ENCODE measurements at regions not wholly inside any gene's neighbourhood (a gene's known extent, or its start where the extent isn't known, plus 50 kb on each side); places are given as distances from the start of the nearest gene placed in this dataset.

DNA sequence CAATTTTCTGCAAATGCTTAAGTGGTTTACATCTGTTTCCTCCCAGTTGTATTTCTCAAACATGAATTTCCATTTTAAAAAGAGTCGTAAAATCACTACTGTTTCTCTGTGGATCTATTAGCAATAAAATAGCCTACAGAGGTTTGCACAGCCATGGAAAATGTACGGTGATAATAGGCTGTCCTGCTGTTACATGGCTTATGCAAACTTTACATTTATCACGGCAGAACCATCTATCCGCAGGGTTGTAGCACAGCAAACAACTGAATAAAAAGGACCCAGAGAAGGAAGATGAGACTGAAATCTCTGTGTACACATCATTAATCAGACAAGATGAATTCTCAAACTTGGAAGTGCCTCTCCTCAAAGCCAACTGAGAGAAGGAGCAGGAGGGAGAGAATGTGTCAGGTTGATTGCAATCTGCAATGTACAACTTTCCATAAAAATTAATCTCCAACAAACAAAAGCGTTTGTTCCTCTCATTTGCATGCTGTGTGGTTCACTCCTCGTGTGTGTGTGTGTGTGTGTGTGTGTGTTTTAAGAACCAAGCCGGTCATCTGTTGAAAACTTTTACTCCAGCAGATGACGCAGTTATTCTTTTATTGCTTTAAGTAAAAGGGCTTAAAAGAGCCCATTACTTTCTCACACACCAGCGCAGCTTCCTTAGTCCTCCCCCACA lies 279.3 kb downstream of the SKAP2 start:
- H3K4me3 ChIP-seq (ENCODE audit: low read length) = no peak overlapping the region
- DNase-seq (ENCODE audit: low read depth, low spot score) = no peak

DNA sequence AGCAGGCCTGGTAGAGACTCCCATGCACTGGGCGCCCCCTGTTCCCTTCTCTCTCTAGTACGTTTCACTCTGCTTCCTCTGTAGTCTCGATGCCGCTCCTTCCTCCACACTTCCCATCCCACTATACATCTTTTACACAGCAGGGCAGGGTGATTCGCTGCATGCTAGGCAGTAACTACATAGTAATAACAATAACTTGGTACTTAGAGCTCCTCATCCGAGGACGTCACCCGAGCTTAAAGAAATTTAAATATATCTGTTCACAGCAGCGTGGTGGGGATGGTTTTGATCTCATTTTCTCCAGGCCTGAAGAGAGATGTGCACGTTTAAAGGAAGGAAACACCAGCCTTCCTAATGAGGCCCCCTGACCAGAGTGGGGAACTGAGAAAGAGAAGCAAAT lies 276.9 kb downstream of the SKAP2 start:
- H3K4me3 ChIP-seq (ENCODE audit: low read length) = no peak overlapping the region
- no peak for DNase-seq (ENCODE audit: low read depth, low spot score)

DNA sequence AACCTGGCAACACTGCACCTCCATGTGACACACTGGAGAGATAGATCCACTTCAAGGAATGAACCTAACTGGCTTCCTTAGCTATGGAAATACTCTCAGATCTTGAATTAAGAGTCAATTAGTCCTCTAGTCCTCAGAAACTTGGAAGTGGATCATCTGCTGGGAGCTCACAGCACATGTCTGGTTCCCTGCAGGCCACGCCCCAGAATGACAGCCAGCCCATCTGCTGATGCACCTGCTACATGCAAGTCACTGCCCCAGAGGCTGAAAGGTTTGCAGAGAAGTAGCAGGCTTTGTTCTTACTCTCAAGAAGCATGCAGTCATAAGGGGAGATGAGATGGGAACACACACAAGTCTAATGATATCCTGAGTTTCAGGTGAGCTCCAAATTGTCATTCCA lies 275.9 kb downstream of the SKAP2 start:
- no peak for DNase-seq (ENCODE audit: low read depth, low spot score)
- no peak overlapping the region for H3K4me3 ChIP-seq (ENCODE audit: low read length)

DNA sequence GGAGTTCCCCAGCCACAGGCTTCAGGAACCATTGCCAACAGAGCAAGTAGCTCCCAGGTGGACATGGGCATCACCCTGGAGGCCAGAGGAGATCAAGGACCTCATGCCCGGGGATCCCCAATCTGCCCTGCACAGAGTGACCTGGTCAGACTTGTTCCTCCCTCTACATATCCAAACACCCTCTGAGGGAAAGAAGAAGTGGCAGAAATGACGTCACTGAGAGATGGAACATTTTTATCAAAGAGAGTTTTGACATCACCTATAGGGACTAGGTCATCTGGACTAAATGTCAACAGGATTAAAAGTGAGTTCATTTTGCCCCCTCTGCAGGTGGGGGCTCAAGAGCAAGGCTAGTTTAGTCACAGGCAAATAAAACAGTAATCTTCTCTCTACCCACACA lies 273.7 kb downstream of the SKAP2 start:
- DNase-seq (ENCODE audit: low read depth, low spot score) = no peak
- H3K4me3 ChIP-seq (ENCODE audit: low read length) = no peak overlapping the region

DNA sequence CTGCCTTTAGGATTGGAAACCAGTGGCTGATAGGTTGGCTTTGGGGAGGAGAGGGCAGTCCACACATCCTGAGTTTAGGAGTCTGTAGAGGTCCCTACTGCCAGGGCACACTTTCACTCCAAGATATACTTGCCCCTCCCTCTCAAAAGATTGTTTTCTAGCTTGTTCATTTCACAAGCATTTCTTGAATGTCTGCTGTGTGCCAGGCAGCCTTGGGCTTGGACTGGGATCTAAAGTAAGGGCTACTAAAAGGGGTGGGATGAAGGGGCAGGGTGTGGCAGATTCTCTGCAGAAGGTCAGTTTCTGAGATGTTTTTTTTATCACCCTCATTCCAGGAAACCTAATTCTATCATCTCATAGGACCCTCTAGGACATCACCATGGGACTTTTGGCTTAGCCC lies 272.4 kb downstream of the SKAP2 start:
- no peak overlapping the region for H3K4me3 ChIP-seq (ENCODE audit: low read length)
- no peak for DNase-seq (ENCODE audit: low read depth, low spot score)

DNA sequence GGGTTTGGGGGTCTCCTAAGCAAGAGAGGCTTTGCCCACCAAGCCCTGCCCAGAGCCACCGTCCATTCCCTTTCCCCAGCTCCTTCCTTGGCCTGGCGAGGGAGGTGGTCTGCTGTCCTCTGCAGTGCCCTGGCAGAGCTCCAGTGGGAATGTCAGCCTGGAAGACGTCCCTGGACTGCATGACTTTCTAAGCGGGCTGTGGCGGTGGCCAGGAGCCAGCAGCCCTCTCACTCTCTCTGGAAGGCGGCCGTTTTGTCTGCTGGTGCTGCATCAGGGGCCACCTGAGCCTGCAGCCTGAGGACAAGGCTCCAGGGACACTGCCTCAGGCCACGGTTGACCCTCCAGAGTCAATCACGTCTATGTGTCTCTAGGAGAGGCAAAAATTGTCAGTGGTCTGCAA lies 271.0 kb downstream of the SKAP2 start:
- no peak for DNase-seq (ENCODE audit: low read depth, low spot score)
- H3K4me3 ChIP-seq (ENCODE audit: low read length) = no peak overlapping the region

DNA sequence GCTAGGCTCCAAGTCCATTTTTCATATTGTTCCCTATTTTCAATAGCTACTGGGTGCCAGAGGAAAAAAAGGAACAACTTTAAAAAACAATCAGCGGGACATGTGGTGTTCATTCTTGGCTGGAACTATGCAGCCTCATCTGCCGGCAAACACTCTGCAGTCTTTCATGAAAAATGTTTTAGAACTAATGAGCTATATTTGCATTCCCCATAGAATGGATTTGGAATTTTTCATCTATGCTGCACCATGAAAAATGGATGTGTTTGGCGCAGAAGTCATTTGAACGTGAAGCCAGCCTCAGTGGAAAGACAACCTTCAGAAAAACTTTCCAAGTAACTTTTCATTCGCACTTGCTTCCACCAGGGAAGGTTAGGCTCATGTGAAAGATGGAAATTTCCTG lies 270.5 kb downstream of the SKAP2 start:
- no peak overlapping the region for H3K4me3 ChIP-seq (ENCODE audit: low read length)
- no peak for DNase-seq (ENCODE audit: low read depth, low spot score)

DNA sequence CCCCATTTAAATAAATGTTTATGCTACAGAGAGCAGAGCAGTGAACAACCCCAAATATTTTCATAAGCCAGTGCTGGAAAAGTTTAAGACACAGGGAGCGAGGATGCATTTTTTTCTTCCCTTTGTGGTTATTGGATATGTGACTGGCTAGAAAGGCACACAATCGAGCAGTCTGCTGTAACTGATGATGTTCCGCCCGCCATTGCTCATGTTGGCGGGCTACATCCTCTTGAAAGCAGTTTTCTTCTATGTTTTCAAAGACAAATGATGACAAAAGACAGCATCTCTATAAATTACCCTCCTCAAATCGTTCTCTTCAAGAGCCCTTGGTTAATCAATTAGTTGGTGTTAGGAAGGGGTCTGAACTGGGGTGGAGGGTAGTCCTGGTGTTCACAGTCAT lies 269.8 kb downstream of the SKAP2 start:
- DNase-seq (ENCODE audit: low read depth, low spot score) = no peak
- H3K4me3 ChIP-seq (ENCODE audit: low read length) = no peak overlapping the region

DNA sequence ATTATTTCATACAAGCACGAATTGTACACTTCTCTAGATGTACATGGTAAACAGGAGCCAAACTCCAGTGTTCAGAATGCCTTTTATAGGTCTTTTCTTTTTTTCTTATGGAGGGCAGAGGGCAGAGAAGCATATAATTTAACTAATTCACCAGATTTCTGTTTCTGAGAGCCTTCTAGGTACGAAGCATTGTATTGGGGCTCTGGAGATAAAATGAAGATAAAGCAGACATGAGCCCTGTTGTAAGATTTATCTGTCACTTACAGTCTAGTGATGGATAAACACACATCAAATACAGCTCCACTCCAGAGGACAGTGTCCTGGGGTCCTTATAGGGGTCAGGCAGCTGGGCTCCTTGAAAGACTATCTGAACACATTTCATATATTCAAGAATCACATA lies 265.5 kb downstream of the SKAP2 start:
- no peak for DNase-seq (ENCODE audit: low read depth, low spot score)
- H3K4me3 ChIP-seq (ENCODE audit: low read length) = no peak overlapping the region

DNA sequence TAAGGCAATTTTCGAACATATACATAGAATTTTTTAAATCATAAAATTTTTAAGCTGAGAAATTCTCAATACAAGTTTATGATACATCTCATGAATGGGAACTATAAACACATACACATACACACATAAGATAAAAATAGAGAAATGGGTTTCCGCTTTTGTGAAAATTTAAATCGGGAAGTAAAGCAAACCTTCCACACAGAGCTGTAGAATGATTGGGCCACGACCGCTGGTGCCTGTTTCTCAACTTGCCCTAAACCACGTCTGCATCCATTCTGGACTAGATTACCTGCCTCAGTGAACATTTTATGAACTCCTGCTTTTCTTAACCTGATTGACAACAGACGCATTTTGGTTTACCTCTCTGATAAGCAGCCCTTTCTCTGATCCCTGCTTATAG lies 264.4 kb downstream of the SKAP2 start:
- DNase-seq (ENCODE audit: low read depth, low spot score) = no peak
- H3K4me3 ChIP-seq (ENCODE audit: low read length) = no peak overlapping the region

DNA sequence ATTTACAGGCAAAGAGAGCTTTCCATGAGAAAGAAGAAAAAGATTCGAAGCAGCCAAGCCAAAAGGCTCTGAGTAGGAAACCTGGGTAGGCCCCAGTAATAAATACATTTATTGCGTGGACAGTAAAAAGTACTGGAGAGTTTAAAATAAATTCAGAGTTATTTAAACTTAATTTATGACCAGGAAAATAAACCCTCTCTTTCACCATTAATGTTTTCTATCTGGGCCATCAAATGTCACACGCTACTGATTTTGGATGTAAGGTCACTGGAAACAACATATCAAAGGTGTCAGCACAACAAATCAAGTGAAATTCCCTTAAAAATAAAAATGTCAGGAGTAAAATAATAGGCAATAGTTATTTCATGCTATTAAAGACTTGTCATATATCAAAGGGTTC lies 264.0 kb downstream of the SKAP2 start:
- H3K4me3 ChIP-seq (ENCODE audit: low read length) = no peak overlapping the region
- DNase-seq (ENCODE audit: low read depth, low spot score) = no peak

DNA sequence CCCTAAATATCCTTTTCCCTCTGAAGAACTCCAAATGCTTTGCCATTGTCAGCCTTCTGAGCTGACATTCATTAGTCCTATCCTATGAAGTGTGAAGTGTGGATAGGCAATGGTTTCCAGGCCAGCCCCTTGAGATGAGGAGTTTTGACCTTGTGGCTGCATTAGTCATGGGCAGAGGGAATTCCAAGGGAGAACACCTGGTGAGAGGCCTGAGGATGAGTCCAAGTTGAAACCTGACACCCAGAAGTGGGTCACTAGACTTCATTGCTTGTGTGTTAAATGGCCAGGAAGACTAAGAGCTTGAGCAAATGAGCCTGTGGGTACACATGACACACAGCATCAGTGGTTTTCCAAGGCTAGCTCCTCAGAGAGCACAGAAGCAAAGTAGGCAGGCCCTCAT lies 260.8 kb downstream of the SKAP2 start:
- H3K4me3 ChIP-seq (ENCODE audit: low read length) = no peak overlapping the region
- no peak for DNase-seq (ENCODE audit: low read depth, low spot score)

DNA sequence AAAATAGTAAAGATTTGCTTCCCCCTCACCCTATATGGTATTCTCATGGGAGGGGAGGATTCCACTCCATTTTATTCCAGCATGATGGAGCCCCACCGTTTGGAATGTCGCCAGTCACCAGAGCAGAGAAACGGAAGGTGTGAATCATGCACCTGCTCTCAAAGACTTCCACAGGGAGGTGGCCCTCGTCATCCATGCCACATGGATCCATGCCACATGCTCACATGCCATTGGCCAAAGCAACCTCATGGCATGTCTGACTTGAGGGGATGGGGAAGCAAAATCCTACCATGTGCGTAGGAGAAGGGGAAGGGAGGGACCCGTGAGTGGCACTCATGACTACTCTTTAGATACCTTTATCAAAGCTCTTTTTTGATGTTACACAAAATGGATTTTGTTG lies 256.0 kb downstream of the SKAP2 start:
- no peak for DNase-seq (ENCODE audit: low read depth, low spot score)
- H3K4me3 ChIP-seq (ENCODE audit: low read length) = no peak overlapping the region

DNA sequence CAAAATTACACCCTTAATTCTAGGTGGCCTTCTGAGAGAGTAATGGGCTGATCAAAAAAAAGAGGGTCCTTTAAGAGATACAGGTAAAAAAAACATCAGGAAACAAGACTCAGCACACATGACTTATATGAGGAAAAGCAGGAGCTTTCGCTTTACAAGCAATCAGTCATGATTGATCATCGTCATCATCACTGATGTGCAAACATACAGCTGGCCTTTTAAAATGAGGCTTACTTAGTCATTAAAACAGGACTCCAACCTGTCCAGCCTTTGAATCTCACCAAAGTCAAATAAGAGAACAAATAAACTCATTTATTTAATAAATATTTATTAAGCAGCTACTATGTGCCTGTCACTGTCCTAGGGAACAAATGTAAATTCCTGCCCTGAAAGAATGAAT lies 255.3 kb downstream of the SKAP2 start:
- no peak for DNase-seq (ENCODE audit: low read depth, low spot score)

DNA sequence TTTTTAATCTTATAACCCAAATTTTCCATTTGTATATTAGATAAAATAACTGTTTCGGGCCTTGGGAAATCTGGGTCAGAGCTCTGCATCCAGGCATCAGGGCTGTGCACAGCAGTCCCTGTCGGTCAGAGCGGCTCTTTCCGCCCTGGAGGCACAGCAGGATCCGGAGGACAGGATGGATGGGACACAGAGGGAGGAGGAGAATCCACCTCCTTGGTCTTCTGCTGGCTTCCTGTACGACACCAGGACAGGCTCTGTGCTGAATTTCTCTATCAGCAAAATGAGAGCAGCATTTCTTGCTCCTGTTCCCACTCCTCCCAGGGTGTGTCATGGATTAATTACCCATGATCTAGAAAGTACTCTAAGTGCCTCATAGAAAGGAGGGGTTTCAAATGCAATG lies 254.9 kb downstream of the SKAP2 start:
- DNase-seq (ENCODE audit: low read depth, low spot score) = no peak
- H3K4me3 ChIP-seq (ENCODE audit: low read length) = no peak overlapping the region

More for the DNA sequence above, 255.3 kb downstream of the SKAP2 start:
- no peak overlapping the region for H3K4me3 ChIP-seq (ENCODE audit: low read length)

DNA sequence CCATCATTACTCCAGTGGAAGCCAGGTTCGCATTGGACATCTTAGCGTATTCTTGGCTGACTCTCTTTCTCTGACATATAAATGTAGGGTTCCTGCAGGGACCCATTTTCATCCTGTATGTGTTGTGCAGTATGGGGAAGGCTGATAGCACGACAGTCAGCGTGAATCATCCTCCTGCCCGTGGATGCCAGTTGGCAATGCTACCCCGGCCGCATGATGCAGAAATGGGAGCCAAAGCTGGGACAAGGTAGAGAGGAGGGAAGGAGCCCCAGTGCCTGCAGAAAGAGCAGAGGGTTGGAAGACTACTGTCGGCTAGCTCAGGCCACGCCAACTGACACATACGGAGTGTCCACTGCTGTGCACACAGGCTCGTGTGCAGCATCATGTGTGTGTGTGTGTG lies 251.6 kb downstream of the SKAP2 start:
- DNase-seq (ENCODE audit: low read depth, low spot score) = no peak
- no peak overlapping the region for H3K4me3 ChIP-seq (ENCODE audit: low read length)

DNA sequence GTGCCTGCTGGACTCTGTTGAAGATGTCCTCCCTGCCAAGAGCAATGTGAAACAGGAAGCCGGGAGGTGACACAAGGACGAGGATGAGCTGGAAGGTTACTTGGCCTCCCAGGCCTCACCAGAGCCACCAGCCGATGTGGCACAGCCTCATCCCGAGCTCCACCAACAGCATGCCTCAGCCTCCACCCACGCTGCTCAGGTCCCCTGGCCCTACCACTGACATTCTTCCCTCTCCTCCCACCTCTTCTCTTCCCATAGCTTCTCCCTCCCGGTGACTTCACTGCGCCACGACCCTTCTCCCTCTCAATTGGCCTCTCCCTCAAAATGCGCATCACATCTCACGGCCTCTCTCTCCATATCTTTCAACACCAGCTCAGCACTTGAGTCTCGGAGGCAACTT lies 249.9 kb downstream of the SKAP2 start:
- no peak for DNase-seq (ENCODE audit: low read depth, low spot score)
- no peak overlapping the region for H3K4me3 ChIP-seq (ENCODE audit: low read length)

DNA sequence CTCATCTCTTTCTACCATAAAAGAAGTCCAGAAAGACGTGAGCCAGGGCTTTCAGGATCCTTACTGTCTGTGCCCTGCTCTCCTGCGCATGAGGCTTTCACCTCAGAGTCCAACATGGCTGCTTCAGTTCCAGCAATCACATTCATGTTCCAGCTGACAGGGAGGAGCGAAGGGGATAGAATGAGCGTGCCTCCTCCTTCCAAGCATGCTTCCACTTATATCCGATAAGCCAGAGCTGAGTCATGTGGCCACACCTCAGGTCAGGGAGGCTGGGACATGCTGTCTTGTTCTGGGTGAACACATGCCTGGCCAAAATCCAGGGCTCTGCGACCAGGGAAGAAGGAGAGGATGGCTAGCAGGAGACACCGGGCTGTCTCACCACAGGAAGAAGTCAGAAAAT lies 248.2 kb downstream of the SKAP2 start:
- DNase-seq (ENCODE audit: low read depth, low spot score) = no peak
- no peak overlapping the region for H3K4me3 ChIP-seq (ENCODE audit: low read length)

DNA sequence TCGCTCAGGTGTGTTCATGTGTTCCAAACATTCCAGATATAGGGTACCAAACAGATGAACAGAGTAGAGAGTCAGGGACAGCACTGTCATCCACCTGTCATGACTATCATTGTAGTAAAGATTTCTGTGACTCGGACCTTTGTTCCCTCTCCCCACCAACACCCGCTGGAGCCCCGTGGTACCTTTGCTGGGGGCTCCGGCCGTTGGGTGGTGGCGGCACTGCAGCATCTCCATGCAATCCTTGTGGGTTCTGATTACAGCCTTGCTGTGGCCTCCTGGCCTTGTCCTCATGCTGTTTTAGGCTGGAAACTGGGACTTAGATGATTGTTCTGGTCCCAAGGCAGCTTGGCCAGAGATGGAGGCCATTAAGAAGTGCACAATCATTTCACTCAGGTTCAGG lies 247.3 kb downstream of the SKAP2 start:
- H3K4me3 ChIP-seq (ENCODE audit: low read length) = no peak overlapping the region
- DNase-seq (ENCODE audit: low read depth, low spot score) = no peak
